ENCODE measurements at regions not wholly inside any gene's neighbourhood (a gene's known extent, or its start where the extent isn't known, plus 50 kb on each side); places are given as distances from the start of the nearest gene placed in this dataset.

DNA sequence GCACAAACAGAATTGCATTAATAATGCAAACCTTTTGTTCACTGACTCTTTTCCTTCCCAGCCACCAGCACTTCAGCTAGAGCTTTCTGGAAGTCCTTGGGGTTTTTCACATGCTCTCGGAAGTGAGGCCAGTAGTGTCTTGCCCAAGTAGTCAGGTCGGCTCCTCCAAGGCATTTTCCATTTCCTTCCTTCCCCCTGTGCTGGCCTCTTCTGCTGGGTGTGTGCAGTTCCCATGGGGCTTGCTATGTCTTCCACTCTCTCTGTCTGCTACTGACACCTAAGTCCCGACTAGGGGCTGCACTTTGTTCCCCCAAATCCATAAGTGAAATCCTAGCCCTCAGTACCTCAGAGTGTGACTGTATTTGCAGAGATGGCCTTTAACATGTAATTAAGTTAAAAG lies 175.6 kb upstream of the BMPER start:
- no peak for DNase-seq

DNA sequence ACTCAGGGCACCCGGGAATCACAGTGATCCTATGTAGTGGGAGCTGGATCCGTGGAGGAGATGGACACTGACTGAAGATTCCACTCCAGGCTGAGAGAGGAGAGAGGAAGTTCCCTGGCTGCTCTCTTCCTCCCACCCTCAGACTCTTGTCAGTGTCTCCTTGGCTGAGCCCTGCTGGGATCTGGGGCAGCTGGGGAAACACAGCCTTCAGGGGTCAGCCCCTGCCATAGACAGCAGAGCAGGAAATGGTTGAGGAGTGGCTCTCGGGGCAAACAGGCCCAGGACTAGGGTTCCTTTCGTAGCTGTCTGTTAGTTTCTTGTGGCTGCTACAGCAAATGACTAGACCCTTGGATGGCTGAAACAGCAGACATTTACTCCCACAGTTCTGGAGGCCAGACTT lies 174.4 kb upstream of the BMPER start:
- DNase-seq, result no peak

DNA sequence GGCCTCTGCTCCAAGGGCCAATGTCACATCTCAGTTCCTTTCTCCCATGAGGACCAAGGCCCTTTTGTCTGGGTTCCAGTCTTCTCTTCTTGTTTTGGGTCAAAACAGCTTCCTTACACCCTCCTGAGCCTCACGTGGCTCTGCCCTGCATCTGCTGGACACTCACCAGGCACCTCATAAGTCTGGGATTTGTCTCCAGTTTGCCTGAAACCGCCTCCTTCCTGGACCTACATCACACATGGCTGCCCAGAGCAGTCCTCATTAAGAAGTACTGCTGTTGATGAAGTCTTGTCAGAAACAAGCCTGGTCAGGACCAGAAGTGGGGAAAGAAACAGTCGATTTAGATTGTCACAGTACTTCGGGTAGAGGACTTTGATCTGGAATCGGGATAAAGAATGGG lies 173.4 kb upstream of the BMPER start:
- DNase-seq, result no peak

DNA sequence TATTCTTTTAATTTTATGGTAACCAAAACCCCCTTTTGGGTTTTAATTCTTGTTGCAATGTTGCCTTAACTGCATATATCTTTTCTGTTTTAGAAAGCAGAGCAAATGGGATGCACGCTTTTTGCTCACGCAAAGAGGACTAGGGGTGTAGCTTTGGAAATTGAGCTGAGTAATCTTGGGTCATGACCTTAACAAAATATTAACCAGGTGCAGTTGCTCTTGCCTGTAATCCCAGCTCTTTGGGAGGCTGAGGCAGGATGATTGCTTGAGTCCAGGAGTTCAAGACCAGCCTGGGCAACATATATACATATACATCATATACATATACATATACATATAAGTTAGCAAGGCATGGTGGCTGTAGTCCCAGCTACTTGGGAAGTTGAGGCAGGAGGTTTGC lies 172.9 kb upstream of the BMPER start:
- no peak for DNase-seq

DNA sequence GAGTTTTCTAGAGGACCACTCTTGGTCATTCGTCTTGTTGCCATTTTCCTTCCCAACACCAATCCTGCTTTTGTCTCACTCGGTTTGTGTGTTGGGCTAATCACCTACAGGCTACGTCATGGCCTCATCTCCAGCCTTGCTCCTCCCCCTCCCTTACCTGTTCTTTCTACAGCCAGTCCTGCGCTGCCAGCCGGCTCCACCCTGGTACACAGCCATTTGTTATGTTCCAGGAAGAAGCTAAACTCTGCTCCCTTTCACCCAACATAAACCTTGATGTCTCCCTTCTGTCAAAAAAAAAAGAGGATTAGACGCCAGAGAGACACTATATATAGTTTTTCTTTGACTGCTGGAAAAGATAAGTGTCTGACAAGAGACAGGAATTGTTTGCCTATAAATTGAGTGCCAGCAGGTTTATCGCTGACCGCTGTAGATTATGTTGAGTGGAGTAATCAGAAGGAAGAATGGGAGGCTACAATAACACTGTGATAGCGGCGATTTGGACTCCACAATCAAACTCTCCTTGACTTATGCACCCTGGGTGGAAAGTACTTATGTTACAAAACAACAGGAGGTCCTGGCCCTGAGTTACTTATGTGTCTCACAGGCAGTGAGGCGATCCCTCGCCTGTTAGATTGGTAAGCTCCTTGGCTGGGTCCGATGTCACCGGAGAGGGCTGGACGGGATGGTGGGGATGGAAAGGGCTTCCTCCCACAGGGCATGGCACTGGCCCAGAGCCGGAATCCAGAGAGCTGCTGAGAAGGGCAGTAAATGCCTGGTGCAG lies 171.3 kb upstream of the BMPER start:
- DNase-seq, result peak; percentile 54

DNA sequence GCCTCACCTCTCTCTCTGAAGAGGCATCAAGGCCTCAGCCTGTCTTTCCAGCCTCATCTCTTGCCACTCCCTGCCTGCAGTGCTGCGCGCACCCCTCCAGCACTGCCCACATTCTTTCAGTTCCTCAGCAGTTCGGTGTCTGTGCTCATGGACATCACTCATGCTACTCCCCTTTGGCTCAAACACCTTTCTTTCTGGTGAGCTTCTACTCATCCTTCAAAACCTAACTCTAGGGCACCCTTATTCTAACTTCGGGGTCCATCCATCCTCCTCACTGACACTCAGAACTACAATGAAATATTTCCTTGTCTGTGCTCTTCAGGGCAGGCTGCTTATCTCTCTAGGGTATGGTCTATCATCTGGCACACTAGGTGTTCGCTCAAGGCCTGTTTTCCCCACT lies 169.9 kb upstream of the BMPER start:
- DNase-seq, result no peak

DNA sequence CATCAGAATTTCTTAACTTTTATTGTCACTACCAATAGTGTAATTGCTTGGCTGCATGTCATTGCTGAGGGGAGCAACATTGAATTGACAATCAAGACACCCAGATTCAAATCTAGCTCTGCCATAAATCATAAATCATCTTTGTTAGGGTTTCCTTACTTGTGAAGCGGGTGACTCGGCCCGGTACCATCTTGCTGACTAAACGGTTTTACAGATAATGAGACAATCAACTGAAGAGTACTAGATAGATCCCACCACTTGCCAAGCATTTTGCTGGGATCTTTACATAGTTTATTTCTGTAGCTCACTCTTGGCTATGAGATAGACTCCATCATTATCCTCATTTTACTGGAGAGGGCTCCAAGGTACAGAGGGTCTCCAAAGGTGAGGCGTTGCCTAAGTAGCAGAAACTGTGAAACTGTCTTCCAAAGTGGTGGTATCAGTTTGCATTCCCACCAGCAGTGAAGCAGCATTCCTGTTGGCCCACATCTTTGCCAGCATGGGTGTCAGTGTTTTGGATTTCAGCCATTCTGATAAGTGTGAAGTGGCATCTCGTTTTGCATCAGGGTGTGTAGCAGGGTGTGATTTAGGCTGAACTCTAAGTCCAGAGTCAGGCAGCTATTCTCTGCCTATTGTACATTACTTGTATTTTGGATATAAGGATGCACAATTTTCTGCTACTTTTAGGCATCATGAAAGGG lies 168.7 kb upstream of the BMPER start:
- DNase-seq, result no peak

DNA sequence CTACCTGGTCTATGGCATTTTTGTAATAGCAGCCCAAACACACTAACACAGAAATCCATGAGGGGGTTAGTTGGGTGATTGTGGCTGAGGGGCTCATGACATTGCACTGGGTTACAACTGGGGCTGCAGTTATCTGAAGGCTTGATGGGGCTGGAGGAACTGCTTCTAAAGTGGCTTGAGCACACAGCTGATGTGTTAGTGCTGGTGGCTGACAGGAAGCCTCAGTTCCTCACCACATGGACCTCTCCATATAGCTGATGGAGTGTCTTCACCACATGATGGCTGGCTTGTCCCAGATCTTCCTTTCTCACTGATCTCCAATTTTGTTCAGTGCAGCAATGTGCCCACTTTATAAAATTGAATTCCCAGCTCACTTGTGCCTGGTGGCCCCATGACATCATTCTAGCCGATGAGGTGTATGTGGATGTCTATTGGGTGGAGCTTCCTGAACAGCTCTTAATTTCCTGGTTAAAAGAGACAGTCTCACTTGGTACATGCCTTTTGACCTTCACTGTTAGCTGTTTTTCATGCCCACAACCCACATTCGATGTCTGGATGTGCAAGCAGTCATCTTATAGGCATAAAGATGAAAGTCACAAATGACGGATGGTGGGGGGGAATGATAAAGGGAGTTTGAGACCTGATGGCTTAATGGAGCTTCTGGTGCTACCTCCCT lies 166.9 kb upstream of the BMPER start:
- no peak for DNase-seq

DNA sequence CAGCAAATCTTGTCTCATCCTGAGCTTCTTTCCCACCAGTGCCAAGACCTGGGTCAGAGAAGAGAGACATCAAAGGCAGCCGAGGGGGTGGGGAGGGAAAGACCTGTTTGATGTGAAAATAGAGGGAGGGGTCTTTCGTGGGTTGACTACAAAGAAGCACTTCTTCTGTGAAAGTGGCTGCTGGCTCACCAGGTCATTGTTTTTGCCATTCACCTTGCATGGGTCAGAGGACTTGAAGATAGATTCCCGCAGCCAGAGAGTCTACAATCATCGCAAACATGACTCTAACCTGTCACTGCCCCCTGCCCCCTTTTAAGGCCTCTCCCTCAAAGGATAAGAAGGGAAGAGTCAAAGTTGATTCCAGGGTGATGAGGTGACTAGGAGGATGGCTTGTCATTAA lies 166.1 kb upstream of the BMPER start:
- DNase-seq, result no peak

DNA sequence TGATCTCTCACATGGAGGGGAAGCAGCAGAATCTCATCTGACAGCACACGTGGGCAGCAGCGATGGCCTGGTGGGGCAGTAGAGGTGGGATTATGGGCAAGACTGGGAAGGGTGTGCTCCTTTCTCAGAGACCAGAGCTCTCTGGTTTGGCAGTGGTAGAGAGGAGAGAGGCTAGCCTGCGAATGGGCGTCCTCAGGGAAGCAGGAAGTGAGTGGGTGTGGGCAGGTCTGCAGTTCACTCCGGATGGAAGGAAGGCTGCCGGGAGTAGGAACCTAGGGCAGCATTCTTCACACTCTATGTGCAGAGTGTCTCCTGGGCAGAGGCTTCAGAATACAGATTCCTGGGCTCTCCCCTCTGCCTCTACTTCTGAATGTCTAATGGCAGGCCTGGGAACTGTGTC lies 162.8 kb upstream of the BMPER start:
- DNase-seq, result no peak

DNA sequence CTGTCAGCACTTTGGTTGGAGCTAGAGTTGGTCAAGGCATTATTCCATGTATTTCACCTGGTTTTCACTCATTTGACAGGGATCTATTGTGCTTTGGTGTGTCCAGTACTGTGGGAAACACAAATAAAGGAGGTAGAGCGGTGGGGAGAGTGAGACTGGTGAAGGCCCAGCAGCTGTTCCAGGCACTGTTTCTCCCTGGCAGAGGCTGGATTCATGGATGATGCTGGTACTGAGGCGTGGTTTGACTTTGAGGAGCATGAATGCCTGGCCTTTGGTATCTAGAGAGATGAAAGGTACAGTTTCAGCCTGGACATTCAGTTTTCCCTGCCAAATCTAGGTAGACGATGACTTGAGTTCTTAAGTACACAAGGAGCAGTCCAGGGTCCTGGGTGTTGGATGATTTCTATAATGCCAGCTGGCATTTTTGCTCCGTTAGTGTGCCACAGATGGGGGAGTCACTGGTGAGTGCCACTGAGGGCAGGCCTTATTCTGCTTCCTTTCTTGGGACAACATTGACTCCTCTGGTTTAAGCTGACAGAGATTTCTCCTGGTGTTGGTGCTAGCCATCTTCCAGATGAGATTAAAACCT lies 162.2 kb upstream of the BMPER start:
- DNase-seq, result no peak

DNA sequence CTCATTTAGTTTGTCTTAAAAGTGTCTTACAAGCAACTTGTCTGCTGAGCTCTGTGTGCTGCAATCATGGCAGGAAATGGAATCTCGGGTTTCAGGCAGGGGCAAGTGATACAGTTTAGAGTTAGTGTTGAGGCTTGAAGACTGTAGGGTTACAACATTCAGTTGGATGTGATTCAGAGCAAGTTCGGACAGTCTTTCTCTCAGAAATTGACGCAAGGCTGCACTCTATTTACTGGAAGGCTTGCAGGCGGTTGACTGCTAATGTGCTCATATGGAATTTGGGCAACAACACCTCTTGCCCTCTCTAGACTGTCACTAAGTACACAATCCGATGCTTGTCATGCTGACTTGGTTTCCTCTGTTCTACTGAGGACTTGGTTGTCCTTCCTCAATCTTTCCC lies 161.7 kb upstream of the BMPER start:
- no peak for DNase-seq

DNA sequence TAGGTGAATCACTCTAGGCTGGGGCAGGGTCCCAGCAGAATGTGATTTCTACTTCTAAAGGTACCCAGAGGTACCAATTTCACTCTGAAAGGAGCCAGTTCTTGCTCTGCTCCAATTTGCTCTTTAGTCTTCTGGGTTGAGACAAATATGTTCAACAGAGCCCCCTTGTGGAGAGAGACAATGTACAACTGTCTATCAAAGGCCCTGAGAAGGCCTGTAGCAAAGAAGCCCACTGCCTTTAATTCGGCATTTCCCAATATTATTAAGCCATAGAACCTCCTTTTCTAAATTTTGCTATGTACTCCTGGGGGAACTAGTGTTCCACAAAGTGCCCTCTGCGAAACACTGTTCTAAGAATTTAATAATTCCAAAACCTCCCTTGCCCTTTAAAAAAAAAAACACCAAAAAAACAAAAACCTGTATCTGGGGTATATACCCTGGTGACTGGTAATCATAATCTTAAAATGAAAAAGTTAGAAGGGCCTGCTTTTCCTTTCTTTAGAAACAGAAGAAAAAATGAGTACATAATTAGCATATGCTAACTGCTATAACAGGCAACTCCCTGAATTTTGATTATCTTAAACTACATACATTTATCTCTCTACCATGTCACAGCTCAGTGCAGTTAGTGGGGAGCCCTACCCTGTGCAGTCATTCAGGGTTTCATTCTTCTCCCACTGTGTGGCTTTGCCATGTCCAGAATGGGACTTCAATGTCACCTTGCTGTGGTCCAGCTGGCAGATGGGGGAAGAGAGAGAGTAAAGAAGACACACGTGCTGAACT lies 160.9 kb upstream of the BMPER start:
- peak; percentile 1 for DNase-seq

DNA sequence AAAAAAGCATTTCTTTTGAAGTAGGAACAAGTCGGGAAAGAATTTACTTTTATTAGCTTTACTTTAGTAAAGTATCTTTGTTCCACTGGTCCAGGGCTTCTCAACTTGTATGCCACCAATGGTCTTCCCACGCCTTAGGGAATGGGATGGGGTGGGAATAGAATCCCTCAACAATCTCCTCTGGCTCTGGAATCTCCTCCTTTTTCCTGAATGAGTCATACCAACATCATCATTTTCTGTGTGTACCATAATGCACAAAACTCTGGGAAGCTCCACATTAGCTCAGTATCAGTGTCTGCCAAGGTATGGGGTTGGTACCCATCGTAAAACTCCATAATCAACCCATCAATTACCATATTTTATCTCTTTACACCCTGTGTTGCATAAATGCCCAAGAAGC lies 159.4 kb upstream of the BMPER start:
- DNase-seq, result no peak

DNA sequence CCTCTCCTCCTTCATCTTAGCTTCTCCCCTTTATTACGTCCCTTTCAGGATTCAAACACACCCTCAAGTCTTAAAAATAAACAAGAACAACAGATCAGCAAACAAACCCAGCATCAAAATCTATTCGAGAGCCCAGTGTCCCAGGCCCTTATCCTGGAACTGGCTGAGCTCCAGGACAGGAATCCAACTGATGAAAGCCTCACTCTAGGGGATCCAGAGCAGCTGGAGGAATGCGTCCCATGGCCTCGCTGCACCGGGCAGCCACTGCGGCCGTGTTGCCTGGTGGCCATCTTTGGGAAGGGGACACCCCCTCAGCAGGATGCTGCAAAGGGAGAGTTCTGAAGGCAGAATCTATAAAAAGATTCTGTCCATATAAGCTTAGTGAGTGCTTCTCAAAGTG lies 156.5 kb upstream of the BMPER start:
- no peak for DNase-seq

DNA sequence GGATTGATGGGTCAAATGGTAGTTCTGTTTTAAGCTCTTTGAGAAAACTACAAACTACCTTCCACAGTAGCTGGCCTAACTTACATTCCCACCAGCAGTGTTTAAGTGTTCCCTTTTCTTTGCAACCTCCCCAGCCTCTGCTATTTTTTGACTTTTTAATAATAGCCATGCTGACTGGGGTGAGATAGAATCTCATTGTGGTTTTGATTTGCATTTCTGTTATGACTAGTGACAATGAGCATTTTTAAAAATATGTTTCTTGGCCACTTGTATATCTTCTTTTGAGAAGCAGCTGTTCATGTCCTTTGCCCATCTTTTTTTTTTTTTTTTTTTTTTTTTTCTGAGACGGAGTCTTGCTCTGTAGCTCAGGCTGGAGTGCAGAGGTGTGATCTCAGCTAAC lies 155.2 kb upstream of the BMPER start:
- no peak for DNase-seq

DNA sequence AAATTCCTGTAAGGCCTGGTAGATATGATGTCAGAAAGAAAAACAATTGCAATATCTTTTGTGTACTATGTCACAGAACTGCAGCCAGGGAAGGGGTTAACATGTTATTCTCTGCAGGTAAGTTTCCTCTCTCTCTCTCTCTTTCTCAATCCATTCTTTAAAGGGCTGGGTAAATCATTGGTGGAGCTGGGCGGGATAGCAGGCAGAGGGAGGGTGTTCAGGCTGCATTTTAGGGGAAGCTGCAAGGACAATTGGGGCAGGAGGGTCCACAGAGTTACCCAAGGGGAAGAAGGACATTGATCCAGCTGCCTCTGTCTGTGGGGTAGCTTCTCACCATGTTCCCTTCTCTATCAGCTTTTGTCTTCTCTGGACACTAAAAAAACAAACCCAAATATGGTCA lies 153.9 kb upstream of the BMPER start:
- no peak for DNase-seq

DNA sequence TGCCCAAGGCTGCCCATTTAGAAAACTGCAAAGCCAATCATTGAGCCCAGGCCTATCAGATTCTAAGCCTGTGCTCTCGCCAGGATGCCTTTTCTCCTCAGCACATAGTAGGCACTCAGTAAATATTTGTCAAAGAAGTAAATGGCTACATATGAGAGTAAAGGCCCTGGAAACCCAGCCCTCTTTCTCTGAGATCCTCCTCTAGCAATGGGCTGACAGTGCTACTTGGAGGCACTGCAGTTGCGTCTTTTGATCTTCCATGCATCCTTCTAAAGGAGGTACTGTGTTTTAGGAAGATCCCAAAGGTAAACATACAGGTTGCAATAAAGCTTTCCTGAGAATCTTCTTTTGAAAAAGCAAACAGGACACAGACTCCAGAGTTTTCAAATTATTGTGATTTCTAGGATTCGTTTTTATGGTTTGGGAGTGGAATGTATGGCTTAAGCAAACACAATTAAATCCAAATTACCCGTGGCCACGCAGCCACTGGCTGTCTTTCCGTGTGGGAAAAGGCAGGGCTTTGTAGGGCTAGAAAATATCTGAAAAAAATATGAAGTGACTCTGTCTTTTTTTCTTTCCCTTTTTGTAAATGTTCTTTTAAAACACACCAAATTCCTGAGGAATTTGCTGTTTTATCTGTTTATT lies 151.3 kb upstream of the BMPER start:
- DNase-seq, result no peak

DNA sequence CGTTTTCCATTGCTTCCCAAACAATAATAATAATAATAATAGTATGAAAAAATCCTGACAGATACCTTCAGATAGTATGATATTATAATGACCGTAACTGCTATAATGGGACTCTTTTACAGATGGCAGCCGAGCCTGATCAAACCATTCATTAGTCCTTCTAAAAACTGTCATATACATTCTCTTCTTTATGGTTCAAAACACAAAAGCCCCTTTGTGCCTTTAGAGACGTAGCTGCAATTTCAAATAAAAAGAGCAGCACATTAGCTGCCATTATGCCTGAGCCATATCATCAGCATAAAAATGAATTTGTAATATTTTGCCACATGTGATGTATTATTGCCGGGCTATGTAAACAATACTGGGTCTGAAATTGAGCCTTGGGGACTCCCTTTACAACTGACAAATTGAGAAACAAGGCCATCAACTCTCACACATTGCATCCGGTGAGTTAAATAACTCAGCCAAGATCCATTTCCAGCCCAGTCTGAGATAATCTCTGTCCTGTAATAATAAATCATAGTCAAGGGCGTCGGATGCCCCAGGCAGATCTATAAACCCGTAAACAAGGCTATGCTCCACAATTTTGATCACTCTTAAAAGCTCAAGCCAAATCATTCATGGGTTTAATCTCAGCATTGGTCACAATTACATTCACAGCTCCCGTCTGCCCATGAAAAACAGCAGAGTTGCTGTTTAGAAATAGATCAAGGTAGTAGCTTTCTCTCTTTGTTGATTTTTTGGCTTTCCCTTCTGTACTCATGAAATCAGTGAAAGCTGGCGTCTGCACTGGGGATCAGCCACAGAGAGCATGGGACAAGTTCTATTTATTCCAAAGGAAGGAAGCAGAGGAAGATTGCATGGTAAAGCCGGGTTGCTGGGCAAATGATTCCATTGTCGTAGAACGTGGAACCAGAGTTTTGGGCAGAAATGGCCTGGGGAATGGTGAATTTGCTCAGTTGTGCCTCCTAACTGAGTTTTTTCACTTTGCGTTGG lies 150.1 kb upstream of the BMPER start:
- no peak for DNase-seq

DNA sequence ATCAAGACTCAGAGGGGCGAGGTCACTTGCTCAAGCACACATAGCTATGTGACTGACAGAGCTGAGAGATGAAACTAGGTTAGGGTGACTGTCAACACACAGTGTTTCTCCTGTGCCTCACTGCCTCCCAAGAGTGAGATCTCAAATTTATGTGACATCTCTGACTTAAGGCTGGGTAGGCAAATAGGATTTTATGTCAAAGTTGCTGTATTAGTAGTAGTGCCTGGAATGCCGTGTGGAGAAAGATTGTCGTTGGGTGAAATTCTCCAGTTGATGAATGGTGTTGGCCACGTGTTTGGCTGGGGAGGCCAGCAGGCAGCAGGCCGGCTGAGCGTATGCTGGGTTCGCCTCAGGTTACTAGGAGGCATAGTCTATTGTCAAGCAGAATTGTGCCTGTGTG lies 148.3 kb upstream of the BMPER start:
- no peak for DNase-seq

DNA sequence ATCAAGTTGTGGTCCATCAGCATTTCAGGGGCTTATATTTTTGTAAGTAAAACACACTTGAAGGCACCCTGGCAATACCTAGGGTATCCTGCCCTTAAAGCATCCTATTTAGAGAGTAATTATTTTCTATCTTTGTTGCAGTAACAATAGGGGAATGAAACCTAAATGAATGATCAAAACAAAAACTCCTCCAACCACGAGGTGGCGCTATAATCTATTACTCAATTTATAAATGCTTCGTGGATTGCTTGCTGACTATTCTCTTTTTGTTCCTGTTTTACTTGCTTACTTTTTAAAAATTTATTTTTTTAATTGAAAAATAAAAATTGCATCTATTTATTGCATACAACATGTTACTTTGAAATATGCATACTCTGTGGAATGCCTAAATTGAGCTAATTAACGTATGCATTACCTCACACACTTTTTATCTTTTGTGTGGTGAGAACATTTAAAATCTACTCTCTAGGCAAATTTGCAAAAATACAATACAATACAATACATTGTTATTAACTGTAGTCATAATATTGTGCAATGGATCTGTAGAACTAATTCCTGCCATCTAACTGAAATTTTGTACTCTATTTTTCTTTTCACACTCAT lies 147.7 kb upstream of the BMPER start:
- no peak for DNase-seq
